A549 (cell line): ENCODE measurements at regions not wholly inside any gene's neighbourhood (a gene's known extent, or its start where the extent isn't known, plus 50 kb on each side); places are given as distances from the start of the nearest gene placed in this dataset.

Experiments
- CEBPB ChIP-seq, 2 experiments: fragments of >200 bp in 1 of 2; sonication (Bioruptor Twin) in 1 of 2; formaldehyde crosslinking in 1 of 2; IDR thresholded peaks; 2 replicates each; pipeline ENCODE4 v1.6.1; 2012 to 2016
- EP300 ChIP-seq, 2 experiments: fragments of >200 bp; sonication (Bioruptor Twin); formaldehyde crosslinking; IDR thresholded peaks; 2 replicates in 1 of 2; 3 replicates in 1 of 2; pipeline ENCODE4 v1.6.1; 2016 to 2017
- FOSB ChIP-seq: fragments of 250-450 bp; sonication (Bioruptor Pico); IDR thresholded peaks from 2 replicates; pipeline ENCODE4 v1.5.0; 2020; ENCODE audit warnings: mild to moderate bottlenecking, moderate library complexity
- FOXS1 ChIP-seq: fragments of 250-450 bp; sonication (Bioruptor Pico); IDR thresholded peaks from 2 replicates; pipeline ENCODE4 v1.5.0; 2020; ENCODE audit warnings: mild to moderate bottlenecking, moderate library complexity
- GATA3 ChIP-seq: IDR thresholded peaks from 2 replicates; pipeline ENCODE4 v1.6.1; 2012; ENCODE audit warnings: borderline replicate concordance
- JUNB ChIP-seq: fragments of >200 bp; sonication (Bioruptor Twin); formaldehyde crosslinking; IDR thresholded peaks from 2 replicates; pipeline ENCODE4 v1.6.1; 2016
- KDM1A ChIP-seq: fragments of 200-600 bp; sonication (generic); IDR thresholded peaks from 2 replicates; pipeline ENCODE4 v1.6.1; 2016; ENCODE audit warnings: low read depth, mild to moderate bottlenecking
- MAFK ChIP-seq: fragments of 450-650 bp; IDR thresholded peaks from 2 replicates; pipeline ENCODE4 v1.6.1; 2014; ENCODE audit not compliant: partially characterized antibody
- MYC ChIP-seq: IDR thresholded peaks from 2 replicates; pipeline ENCODE4 v1.6.1; 2012; ENCODE audit warnings: mild to moderate bottlenecking, inconsistent platforms, low read length, improper control_type of control experiment, borderline replicate concordance
- POLR2A ChIP-seq: IDR thresholded peaks from 2 replicates; pipeline ENCODE4 v1.6.1; 2012; ENCODE audit warnings: mild to moderate bottlenecking, low read length
- POLR2AphosphoS2 ChIP-seq: conservative IDR thresholded peaks from 2 replicates; pipeline ENCODE4 v1.6.1; 2012; ENCODE audit warnings: low read length, improper control_type of control experiment, inconsistent platforms
- RARB ChIP-seq: fragments of 250-450 bp; sonication (Bioruptor Pico); IDR thresholded peaks from 2 replicates; pipeline ENCODE4 v1.8.0; 2021; ENCODE audit warnings: mild to moderate bottlenecking, moderate library complexity
- RCOR1 ChIP-seq: fragments of 150-350 bp; IDR thresholded peaks from 2 replicates; pipeline ENCODE4 v1.6.1; 2014; ENCODE audit warnings: antibody characterized with exemption, low read length, low read depth
- SMC3 ChIP-seq: fragments of >200 bp; sonication (Bioruptor Twin); formaldehyde crosslinking; IDR thresholded peaks from 3 replicates; pipeline ENCODE4 v1.6.1; 2018; ENCODE audit warnings: inconsistent platforms
- TP53 ChIP-seq: fragments of 250-450 bp; sonication (Bioruptor Pico); IDR thresholded peaks from 2 replicates; pipeline ENCODE4 v1.5.0; 2021; ENCODE audit warnings: mild to moderate bottlenecking, moderate library complexity
- ZC3H11A ChIP-seq: fragments of 450-650 bp; IDR thresholded peaks from 2 replicates; pipeline ENCODE4 v1.6.1; 2014; ENCODE audit warnings: antibody characterized with exemption, mild to moderate bottlenecking
- ZFP36 ChIP-seq: fragments of 450-650 bp; IDR thresholded peaks from 2 replicates; pipeline ENCODE4 v1.6.1; 2014; ENCODE audit warnings: borderline replicate concordance; ENCODE audit not compliant: partially characterized antibody
- TF ChIP-seq, protein P1 (sequence below): fragments of 200-600 bp; sonication (generic); IDR thresholded peaks from 2 replicates; pipeline ENCODE4 v1.6.1; 2016; ENCODE audit warnings: antibody characterized with exemption, mild to moderate bottlenecking, moderate library complexity
- TF ChIP-seq, protein P2 (sequence below): IDR thresholded peaks from 2 replicates; pipeline ENCODE4 v1.6.1; 2012; ENCODE audit warnings: low read depth, borderline replicate concordance
- TF ChIP-seq, protein P3 (sequence below): fragments of 250-450 bp; sonication (Bioruptor Pico); IDR thresholded peaks from 2 replicates; pipeline ENCODE4 v1.5.0; 2020; ENCODE audit warnings: low read depth, mild to moderate bottlenecking, moderate library complexity
- TF ChIP-seq, protein P4 (sequence below): fragments of 450-650 bp; IDR thresholded peaks from 2 replicates; pipeline ENCODE4 v1.6.1; 2014; ENCODE audit warnings: antibody characterized with exemption
- TF ChIP-seq, protein P5 (sequence below): fragments of >200 bp; sonication (Bioruptor Twin); formaldehyde crosslinking; IDR thresholded peaks from 3 replicates; pipeline ENCODE4 v1.5.1; 2016

DNA sequence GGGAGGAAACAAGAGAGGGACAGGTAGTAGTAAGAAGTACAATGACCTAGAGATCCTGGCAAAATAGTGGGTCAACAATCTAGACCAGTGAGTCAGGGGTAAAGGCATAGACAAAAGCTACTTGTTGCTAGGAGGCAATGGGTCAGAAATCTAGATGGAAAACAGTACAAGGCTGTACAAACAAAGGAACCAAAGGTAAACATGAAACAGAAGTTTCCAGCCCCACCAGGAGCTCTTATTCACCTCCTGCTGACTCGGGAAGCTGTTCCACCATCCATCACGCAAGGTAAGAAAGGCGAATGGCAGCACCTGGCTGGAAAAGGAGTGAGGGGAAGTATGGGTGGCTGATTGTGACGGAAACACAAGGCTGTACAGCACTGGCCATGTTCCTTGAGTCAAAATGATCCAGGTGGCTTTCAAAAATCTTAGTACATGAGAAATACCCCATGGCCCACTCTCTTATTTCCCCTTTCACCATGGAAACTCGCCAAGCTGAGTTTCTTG, 70.5 kb upstream of the RAI14 start (continued):
- TF ChIP-seq, protein P1, sequence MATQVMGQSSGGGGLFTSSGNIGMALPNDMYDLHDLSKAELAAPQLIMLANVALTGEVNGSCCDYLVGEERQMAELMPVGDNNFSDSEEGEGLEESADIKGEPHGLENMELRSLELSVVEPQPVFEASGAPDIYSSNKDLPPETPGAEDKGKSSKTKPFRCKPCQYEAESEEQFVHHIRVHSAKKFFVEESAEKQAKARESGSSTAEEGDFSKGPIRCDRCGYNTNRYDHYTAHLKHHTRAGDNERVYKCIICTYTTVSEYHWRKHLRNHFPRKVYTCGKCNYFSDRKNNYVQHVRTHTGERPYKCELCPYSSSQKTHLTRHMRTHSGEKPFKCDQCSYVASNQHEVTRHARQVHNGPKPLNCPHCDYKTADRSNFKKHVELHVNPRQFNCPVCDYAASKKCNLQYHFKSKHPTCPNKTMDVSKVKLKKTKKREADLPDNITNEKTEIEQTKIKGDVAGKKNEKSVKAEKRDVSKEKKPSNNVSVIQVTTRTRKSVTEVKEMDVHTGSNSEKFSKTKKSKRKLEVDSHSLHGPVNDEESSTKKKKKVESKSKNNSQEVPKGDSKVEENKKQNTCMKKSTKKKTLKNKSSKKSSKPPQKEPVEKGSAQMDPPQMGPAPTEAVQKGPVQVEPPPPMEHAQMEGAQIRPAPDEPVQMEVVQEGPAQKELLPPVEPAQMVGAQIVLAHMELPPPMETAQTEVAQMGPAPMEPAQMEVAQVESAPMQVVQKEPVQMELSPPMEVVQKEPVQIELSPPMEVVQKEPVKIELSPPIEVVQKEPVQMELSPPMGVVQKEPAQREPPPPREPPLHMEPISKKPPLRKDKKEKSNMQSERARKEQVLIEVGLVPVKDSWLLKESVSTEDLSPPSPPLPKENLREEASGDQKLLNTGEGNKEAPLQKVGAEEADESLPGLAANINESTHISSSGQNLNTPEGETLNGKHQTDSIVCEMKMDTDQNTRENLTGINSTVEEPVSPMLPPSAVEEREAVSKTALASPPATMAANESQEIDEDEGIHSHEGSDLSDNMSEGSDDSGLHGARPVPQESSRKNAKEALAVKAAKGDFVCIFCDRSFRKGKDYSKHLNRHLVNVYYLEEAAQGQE, result no peak
- TF ChIP-seq GATA3 (peak; percentile 90), FOXS1 (peak; percentile 65; the same call in 1 of the 2 replicates), MAFK (peak; percentile 46), JUNB (peak; percentile 59), CEBPB (IDR thresholded peaks at IDR 0.05) (peak in 1 of 2 experiments; percentile 67; a peak in 2 of 4 replicates), POLR2A (no peak), KDM1A (no peak), SMC3 (peak; percentile 28; the same call in 2 of the 3 replicates), RARB (CRISPR knock-in tag) (0 out of 2 replicates have a peak, but pooled peaks have one; percentile 29), TP53 (no peak), EP300 (IDR thresholded peaks at IDR 0.05) (peak; percentile 48 to 75; a peak in 3 of 5 replicates), ZC3H11A (no peak), MYC (no peak), FOSB (CRISPR knock-in tag) (peak; percentile 70; the same call in 1 of the 2 replicates), RCOR1 (no peak), ZFP36 (peak; percentile 18), POLR2AphosphoS2 (no peak)
- TF ChIP-seq, protein P2, sequence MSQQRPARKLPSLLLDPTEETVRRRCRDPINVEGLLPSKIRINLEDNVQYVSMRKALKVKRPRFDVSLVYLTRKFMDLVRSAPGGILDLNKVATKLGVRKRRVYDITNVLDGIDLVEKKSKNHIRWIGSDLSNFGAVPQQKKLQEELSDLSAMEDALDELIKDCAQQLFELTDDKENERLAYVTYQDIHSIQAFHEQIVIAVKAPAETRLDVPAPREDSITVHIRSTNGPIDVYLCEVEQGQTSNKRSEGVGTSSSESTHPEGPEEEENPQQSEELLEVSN, result no peak
- TF ChIP-seq, protein P3, sequence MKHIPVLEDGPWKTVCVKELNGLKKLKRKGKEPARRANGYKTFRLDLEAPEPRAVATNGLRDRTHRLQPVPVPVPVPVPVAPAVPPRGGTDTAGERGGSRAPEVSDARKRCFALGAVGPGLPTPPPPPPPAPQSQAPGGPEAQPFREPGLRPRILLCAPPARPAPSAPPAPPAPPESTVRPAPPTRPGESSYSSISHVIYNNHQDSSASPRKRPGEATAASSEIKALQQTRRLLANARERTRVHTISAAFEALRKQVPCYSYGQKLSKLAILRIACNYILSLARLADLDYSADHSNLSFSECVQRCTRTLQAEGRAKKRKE (CRISPR knock-in tag), result peak; percentile 79; the same call in 1 of the 2 replicates
- TF ChIP-seq, protein P4, sequence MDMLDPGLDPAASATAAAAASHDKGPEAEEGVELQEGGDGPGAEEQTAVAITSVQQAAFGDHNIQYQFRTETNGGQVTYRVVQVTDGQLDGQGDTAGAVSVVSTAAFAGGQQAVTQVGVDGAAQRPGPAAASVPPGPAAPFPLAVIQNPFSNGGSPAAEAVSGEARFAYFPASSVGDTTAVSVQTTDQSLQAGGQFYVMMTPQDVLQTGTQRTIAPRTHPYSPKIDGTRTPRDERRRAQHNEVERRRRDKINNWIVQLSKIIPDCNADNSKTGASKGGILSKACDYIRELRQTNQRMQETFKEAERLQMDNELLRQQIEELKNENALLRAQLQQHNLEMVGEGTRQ, result no peak
- TF ChIP-seq, protein P5, sequence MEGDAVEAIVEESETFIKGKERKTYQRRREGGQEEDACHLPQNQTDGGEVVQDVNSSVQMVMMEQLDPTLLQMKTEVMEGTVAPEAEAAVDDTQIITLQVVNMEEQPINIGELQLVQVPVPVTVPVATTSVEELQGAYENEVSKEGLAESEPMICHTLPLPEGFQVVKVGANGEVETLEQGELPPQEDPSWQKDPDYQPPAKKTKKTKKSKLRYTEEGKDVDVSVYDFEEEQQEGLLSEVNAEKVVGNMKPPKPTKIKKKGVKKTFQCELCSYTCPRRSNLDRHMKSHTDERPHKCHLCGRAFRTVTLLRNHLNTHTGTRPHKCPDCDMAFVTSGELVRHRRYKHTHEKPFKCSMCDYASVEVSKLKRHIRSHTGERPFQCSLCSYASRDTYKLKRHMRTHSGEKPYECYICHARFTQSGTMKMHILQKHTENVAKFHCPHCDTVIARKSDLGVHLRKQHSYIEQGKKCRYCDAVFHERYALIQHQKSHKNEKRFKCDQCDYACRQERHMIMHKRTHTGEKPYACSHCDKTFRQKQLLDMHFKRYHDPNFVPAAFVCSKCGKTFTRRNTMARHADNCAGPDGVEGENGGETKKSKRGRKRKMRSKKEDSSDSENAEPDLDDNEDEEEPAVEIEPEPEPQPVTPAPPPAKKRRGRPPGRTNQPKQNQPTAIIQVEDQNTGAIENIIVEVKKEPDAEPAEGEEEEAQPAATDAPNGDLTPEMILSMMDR, result no peak
